Activated CD8-positive, alpha-beta T cell treated with anti-CD3 and anti-CD28 coated beads, Interleukin-2, amount 10 ng/mL, durations not matched to agents 7 days and 5 days (primary cell): ENCODE measurements at regions not wholly inside any gene's neighbourhood (a gene's known extent, or its start where the extent isn't known, plus 50 kb on each side); places are given as distances from the start of the nearest gene placed in this dataset.

ENCODE experiments used
- ATAC-seq: fragments of 150-1000 bp; cut with Tn5 transposase; one replicate; pipeline ENCODE4 v1.10.0; 2021; ENCODE audit warnings: moderate library complexity
- CTCF ChIA-PET: fragments of 350-600 bp; sonication (Branson Sonifier 250); formaldehyde crosslinking; loops from one replicate; lab custom pipeline; 2021; ENCODE audit warnings: antibody characterized with exemption; lab: Charles Lee
- POLR2A ChIA-PET: fragments of 350-600 bp; sonication (Branson Sonifier 250); formaldehyde crosslinking; loops from one replicate; lab custom pipeline; 2021; ENCODE audit warnings: antibody characterized with exemption; lab: Charles Lee
- DNase-seq: peaks from one replicate; pipeline ENCODE4 v3.0.0-alpha.2; 2020
- H3K27ac Mint-ChIP-seq: one replicate; pipeline ENCODE4 v1.8.0; 2021; ENCODE audit warnings: mild to moderate bottlenecking, mixed read lengths
- H3K27me3 Mint-ChIP-seq: one replicate; pipeline ENCODE4 v1.8.0; 2021; ENCODE audit warnings: low read depth, mixed read lengths
- H3K36me3 Mint-ChIP-seq: one replicate; pipeline ENCODE4 v1.8.0; 2021; ENCODE audit warnings: low read depth, mixed read lengths
- H3K4me1 Mint-ChIP-seq: one replicate; pipeline ENCODE4 v1.8.0; 2021; ENCODE audit warnings: low read depth, mixed read lengths
- H3K4me3 Mint-ChIP-seq: one replicate; pipeline ENCODE4 v1.8.0; 2021; ENCODE audit warnings: mild to moderate bottlenecking, mixed read lengths
- H3K9me3 Mint-ChIP-seq: one replicate; pipeline ENCODE4 v1.8.0; 2022; ENCODE audit warnings: mixed read lengths; ENCODE audit not compliant: insufficient read depth

DNA sequence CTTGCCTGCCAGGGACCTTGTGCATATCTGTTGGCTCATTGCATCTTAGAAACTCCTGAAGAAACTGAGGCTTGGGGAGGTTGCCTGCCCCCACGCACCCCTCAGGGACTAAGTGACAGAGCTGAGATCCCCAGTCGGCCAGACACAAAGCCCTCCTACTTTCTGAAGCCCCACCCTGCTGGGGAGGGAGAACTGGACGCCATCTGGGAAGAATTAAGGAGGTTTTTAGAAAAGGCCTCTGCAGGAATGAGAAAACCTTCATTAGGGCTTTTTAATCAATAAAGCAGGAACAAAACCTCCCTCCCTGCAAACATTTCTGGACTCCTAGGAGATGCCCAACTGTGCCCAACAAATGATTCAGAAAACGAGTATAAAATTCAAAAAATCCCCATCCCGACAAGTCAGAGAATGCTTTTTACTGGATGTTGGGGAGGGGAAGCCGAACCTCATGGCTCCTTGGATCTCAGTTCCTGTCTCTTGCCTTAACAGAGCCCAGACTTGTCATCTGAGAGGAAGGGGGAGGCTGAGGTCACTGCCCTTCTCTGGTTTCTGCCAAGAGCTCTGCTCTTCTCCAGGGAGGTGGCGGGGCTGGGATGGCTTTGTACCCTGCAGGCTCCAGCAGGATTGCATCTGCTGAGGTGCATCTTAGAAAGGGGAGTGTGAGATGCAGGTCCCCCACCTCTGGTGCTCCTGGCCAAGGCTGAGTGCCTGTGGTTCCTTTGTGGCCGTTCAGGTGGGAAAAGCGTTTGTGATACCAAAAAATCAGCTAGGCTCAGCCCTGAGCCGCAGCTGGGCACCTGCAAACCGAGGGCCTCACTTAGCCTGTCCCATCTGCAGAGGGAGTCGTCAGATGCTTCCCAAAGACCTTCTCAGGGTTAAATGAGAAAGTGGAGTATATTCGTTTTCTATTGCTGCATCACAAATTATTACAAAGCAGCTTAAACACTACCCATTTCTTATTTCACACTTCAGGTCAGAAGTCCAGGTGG lies 142.4 kb downstream of the ZFP36L2 start:
- ChIA-PET POLR2A (no interaction called here), CTCF (no interaction called here)
- no peaks in the 10 kb centered on the region for H3K27me3 Mint-ChIP-seq
- peaks cover 12% of the 10 kb centered on the region for H3K4me1 Mint-ChIP-seq
- H3K36me3 Mint-ChIP-seq = no peaks in the 10 kb centered on the region
- no peak for DNase-seq
- ATAC-seq = no peak
- H3K4me3 Mint-ChIP-seq = no peak overlapping the region
- H3K9me3 Mint-ChIP-seq = no peaks in the 10 kb centered on the region
- H3K27ac Mint-ChIP-seq = no peak overlapping the region

GRCh38 chr2:43082903-43083677 lies 143.3 kb downstream of the ZFP36L2 start:
- CTCF ChIA-PET = no interaction called here

DNA sequence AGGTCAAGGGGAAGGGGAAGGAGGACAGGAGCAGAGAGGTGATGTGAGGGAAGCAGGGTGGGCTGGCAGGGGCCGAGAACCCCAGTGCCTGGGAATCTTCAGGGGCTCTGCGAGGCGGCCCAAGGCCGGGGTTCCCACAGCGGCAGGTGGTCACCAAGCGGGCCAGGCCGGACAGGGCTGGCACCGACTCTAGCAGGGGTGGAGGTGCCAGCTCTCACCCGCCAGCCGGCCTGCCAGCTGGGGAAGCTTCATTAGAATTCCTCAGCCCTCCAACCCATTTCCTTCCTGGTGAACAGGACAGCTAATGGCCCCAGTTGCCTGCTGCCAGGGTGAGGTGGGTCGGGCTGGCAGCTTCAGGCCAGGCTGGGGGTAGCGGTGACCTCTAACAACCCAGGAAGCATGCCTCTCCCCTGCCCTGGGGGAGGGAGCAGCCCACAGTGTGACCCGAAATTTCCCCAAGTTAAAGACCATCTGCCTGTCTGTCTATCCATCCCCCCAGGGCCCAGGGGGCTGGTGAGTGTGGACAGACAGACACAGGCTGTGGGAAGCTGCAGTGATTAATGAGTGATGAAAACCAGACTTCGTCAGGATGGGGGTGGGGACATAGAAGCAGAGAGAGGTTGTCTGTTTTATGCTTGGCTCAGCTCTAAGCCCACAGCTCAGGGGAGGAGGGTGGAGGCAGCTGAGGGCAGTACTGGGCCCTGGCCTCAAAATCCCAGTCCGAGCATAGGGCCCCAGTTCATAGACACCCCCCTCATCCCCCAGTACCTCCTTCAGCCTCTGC lies 144.1 kb downstream of the ZFP36L2 start:
- Mint-ChIP-seq H3K9me3 (no peaks in the 10 kb centered on the region), H3K27ac (no peak overlapping the region), H3K4me1 (peaks cover 12% of the 10 kb centered on the region), H3K36me3 (no peaks in the 10 kb centered on the region), H3K4me3 (no peak overlapping the region), H3K27me3 (no peaks in the 10 kb centered on the region)
- ATAC-seq (no peak), DNase-seq (no peak)
- ChIA-PET CTCF (no interaction called here), POLR2A (no interaction called here)

More at GRCh38 chr2:43082903-43083677, 143.3 kb downstream of the ZFP36L2 start:
- Mint-ChIP-seq H3K27ac (no peak overlapping the region), H3K9me3 (no peaks in the 10 kb centered on the region), H3K4me3 (no peak overlapping the region), H3K4me1 (peaks cover 12% of the 10 kb centered on the region), H3K27me3 (no peaks in the 10 kb centered on the region), H3K36me3 (no peaks in the 10 kb centered on the region)
- POLR2A ChIA-PET = no interaction called here
- no peak for ATAC-seq
- no peak for DNase-seq

- H3K4me1 Mint-ChIP-seq = peaks cover 12% of the 10 kb centered on the region
- ChIA-PET POLR2A (no interaction called here), CTCF (no interaction called here)
- DNase-seq (no peak), ATAC-seq (no peak)
- H3K9me3 Mint-ChIP-seq = no peaks in the 10 kb centered on the region
- no peak overlapping the region for H3K27ac Mint-ChIP-seq
- no peaks in the 10 kb centered on the region for H3K27me3 Mint-ChIP-seq
- no peak overlapping the region for H3K4me3 Mint-ChIP-seq
- no peaks in the 10 kb centered on the region for H3K36me3 Mint-ChIP-seq
These were observed 145.2 kb downstream of the ZFP36L2 start for GRCh38 chr2:43081131-43081765.

GRCh38 chr2:43080571-43081021 lies 145.8 kb downstream of the ZFP36L2 start:
- DNase-seq = no peak
- Mint-ChIP-seq H3K27me3 (no peaks in the 10 kb centered on the region), H3K27ac (no peak overlapping the region), H3K36me3 (no peaks in the 10 kb centered on the region), H3K4me3 (no peak overlapping the region), H3K4me1 (peaks cover 12% of the 10 kb centered on the region), H3K9me3 (no peaks in the 10 kb centered on the region)
- POLR2A ChIA-PET = no interaction called here
- ATAC-seq = no peak
- CTCF ChIA-PET = no interaction called here

GRCh38 chr2:43078781-43079755 lies 147.3 kb downstream of the ZFP36L2 start:
- H3K27ac Mint-ChIP-seq = no peak overlapping the region
- ChIA-PET CTCF (no interaction called here), POLR2A (interaction anchor here (1.2 kb wide), 1 partner anchor 10 kb away, joined by 3 read pairs; no protein-coding TSS in a partner anchor)
- no peaks in the 10 kb centered on the region for H3K9me3 Mint-ChIP-seq
- no peaks in the 10 kb centered on the region for H3K27me3 Mint-ChIP-seq
- no peak for ATAC-seq
- no peak overlapping the region for H3K4me3 Mint-ChIP-seq
- no peak for DNase-seq
- H3K4me1 Mint-ChIP-seq = peaks cover 12% of the 10 kb centered on the region
- H3K36me3 Mint-ChIP-seq = no peaks in the 10 kb centered on the region

DNA sequence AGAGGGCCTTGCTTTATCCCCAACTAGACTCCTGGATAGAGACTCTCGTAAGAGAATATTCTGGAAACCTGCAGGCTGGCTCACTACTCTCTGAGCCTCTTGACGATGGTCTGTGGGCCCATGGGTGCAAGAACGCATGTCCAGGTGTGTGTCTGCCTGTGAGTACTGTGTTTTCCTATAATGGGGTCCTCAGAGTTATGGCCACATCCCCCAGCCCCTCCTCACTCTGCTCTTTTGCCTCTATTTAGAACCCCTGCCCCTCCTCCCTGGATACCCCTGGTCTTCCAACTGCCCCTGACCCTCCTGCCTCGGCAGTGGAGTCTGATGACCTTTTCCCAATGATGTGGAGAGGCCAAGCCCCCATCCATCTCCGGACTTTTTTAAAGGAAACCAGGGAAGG lies 148.1 kb downstream of the ZFP36L2 start:
- POLR2A ChIA-PET = interaction anchor here (0.6 kb wide), 1 partner anchor 110 kb away, joined by 3 read pairs; no protein-coding TSS in a partner anchor
- no peaks in the 10 kb centered on the region for H3K36me3 Mint-ChIP-seq
- CTCF ChIA-PET = interaction anchor here (1.1 to 1.4 kb wide), 2 partner anchors 151 to 406 kb away, joined by 3 read pairs; no protein-coding TSS in a partner anchor
- ATAC-seq (no peak), DNase-seq (no peak)
- H3K4me1 Mint-ChIP-seq = peaks cover 12% of the 10 kb centered on the region
- no peaks in the 10 kb centered on the region for H3K27me3 Mint-ChIP-seq
- H3K27ac Mint-ChIP-seq = no peak overlapping the region
- H3K9me3 Mint-ChIP-seq = no peaks in the 10 kb centered on the region
- H3K4me3 Mint-ChIP-seq = no peak overlapping the region

DNA sequence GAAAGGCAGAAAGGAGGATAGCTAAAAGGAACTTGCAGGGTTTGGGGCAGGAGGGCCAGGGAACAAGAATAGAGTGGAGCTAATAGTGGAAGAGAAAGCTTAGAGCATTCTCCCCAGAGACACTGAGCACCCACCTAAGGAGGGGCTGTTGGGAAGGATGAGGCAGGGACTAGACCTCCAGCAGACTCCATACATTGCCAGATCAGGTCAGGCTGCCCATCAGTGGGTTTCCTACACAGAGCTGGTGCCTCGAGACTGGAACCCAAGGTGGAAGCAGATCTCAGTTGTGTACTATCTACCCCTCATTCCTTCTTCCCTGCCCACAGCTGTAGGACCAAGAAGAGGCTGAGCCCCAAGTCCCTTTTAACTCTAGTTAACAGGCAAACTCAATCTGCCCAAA lies 148.5 kb downstream of the ZFP36L2 start:
- no peak overlapping the region for H3K27ac Mint-ChIP-seq
- H3K36me3 Mint-ChIP-seq = no peaks in the 10 kb centered on the region
- ChIA-PET POLR2A (interaction anchor here (0.6 kb wide), 1 partner anchor 110 kb away, joined by 3 read pairs; no protein-coding TSS in a partner anchor), CTCF (interaction anchor here (1.1 to 1.4 kb wide), 3 partner anchors 102 to 407 kb away, joined by 3 read pairs; no protein-coding TSS in a partner anchor)
- DNase-seq (no peak), ATAC-seq (no peak)
- H3K9me3 Mint-ChIP-seq = no peaks in the 10 kb centered on the region
- H3K27me3 Mint-ChIP-seq = no peaks in the 10 kb centered on the region
- peaks cover 11% of the 10 kb centered on the region for H3K4me1 Mint-ChIP-seq
- H3K4me3 Mint-ChIP-seq = no peak overlapping the region

GRCh38 chr2:43076676-43077075 lies 149.7 kb downstream of the ZFP36L2 start:
- ChIA-PET POLR2A (no interaction called here), CTCF (interaction anchor here (0.9 kb wide), 1 partner anchor 48 kb away, joined by 3 read pairs; no protein-coding TSS in a partner anchor)
- peaks cover 10% of the 10 kb centered on the region for H3K4me1 Mint-ChIP-seq
- H3K27me3 Mint-ChIP-seq = no peaks in the 10 kb centered on the region
- H3K9me3 Mint-ChIP-seq = no peaks in the 10 kb centered on the region
- no peak overlapping the region for H3K4me3 Mint-ChIP-seq
- no peak for DNase-seq
- no peak for ATAC-seq
- no peaks in the 10 kb centered on the region for H3K36me3 Mint-ChIP-seq
- no peak overlapping the region for H3K27ac Mint-ChIP-seq
